ENCODE measurements at regions not wholly inside any gene's neighbourhood (a gene's known extent, or its start where the extent isn't known, plus 50 kb on each side); places are given as distances from the start of the nearest gene placed in this dataset.
A peak's percentile ranks its signal among the peaks of the same experiment; 100 is the strongest.

DNA sequence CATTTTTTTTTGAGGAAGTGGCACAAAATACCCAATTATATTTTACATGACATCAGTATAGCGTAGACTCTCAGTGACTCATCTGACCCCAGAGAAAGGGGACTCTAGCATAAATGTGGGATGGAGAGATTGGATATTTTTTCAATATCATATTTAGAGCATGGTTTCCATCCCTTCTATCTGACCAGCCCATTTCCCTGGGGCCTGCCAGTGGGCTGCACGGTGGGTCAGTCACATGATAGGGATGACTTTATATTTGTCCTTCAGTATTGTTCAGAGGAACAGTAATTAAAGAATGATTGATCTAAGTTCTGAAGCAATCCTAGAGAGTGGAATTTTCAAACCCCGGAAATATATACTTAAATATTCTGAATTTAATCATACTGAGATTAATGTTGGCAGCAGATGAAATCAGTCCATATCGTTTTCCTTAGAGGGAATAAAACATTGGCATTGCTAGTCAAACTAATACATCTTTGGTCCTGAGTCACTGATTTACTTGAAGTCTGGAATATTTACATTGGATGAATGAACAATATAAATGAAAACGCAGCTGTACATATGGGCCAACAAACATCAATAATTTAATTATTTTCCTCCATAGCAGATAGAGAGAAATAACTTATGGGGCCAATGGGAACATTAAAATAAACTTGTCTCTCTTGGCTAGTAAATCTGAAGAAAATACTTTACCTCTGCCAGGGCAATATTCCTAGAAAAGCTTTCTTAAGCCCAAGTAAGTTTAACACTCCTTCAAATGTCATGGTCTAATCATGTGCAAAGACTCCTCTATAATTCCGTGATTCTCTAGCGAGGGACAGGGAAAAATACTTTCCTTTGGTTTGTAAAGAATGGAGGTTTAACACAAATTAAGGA lies 563.6 kb upstream of the PKDCC start:
- no peaks in the 10 kb centered on the region for H3K9me3 ChIP-seq (ENCODE audit: control insufficient read depth in 1 of 2, low read length in 2 of 2)
- H3K27me3 ChIP-seq (ENCODE audit: control insufficient read depth in 1 of 2, insufficient read depth in 2 of 2, low read length in 2 of 2): no peaks in the 10 kb centered on the region
- no peak overlapping the region for H3K4me3 ChIP-seq (ENCODE audit: low read depth in 1 of 2, low read length in 2 of 2)
- H3K9ac ChIP-seq (ENCODE audit: low read depth in 1 of 2, low read length in 2 of 2): no peak overlapping the region
- H3K27ac ChIP-seq (ENCODE audit: low read depth, low read length): no peak overlapping the region
- no peaks in the 10 kb centered on the region for H3K36me3 ChIP-seq (ENCODE audit: control insufficient read depth in 1 of 2, insufficient read depth in 2 of 2, low read length in 2 of 2)
- no peaks in the 10 kb centered on the region for H3K4me1 ChIP-seq (ENCODE audit: control insufficient read depth in 1 of 2, insufficient read depth in 2 of 2, low read length in 2 of 2)

DNA sequence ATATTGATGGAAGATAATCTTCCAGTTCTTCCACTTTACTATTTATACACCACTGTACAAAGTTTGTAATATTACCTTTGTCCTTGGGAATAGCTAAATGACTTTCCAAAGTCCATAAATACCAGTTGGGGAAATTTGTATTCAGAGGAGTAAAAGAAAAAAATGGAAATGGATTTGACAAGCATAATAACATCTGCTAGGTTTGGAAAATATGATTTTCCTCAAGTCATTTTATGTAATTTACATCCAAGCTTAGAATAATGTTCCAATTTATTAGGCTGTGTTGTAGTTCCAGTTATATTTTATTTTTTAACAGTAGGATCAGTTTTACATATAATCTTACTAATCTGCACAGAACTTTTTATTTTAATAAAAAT lies 563.0 kb upstream of the PKDCC start:
- Histone ChIP-seq H3K4me3 (ENCODE audit: low read depth in 1 of 2, low read length in 2 of 2) (no peak overlapping the region), H3K9ac (ENCODE audit: low read depth in 1 of 2, low read length in 2 of 2) (no peak overlapping the region), H3K9me3 (ENCODE audit: control insufficient read depth in 1 of 2, low read length in 2 of 2) (no peaks in the 10 kb centered on the region), H3K27me3 (ENCODE audit: control insufficient read depth in 1 of 2, insufficient read depth in 2 of 2, low read length in 2 of 2) (no peaks in the 10 kb centered on the region), H3K36me3 (ENCODE audit: control insufficient read depth in 1 of 2, insufficient read depth in 2 of 2, low read length in 2 of 2) (no peaks in the 10 kb centered on the region), H3K4me1 (ENCODE audit: control insufficient read depth in 1 of 2, insufficient read depth in 2 of 2, low read length in 2 of 2) (no peaks in the 10 kb centered on the region), H3K27ac (ENCODE audit: low read depth, low read length) (no peak overlapping the region)

DNA sequence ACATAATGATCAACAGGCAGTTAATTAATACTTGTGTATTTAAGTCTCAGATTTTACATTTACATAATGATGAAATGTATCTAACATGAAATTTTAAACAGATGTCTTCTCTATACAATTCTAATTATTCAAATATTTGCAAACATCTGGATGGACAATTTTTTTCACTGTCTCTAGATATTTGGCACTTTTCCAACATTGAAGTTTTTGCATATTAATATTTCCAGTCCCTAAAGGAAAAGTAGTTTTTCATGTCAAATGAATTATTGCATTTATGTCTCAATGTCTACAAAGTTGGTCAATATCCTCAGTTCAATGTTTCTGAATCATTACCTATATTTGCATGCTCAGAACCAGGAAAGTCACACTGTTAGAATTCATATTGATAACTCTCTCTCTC lies 560.9 kb upstream of the PKDCC start:
- Histone ChIP-seq H3K27me3 (ENCODE audit: control insufficient read depth in 1 of 2, insufficient read depth in 2 of 2, low read length in 2 of 2) (no peaks in the 10 kb centered on the region), H3K4me3 (ENCODE audit: low read depth in 1 of 2, low read length in 2 of 2) (no peak overlapping the region), H3K27ac (ENCODE audit: low read depth, low read length) (no peak overlapping the region), H3K4me1 (ENCODE audit: control insufficient read depth in 1 of 2, insufficient read depth in 2 of 2, low read length in 2 of 2) (no peaks in the 10 kb centered on the region), H3K9me3 (ENCODE audit: control insufficient read depth in 1 of 2, low read length in 2 of 2) (peaks cover 0 to 4% of the 10 kb centered on the region in 2 donors), H3K9ac (ENCODE audit: low read depth in 1 of 2, low read length in 2 of 2) (no peak overlapping the region), H3K36me3 (ENCODE audit: control insufficient read depth in 1 of 2, insufficient read depth in 2 of 2, low read length in 2 of 2) (no peaks in the 10 kb centered on the region)

DNA sequence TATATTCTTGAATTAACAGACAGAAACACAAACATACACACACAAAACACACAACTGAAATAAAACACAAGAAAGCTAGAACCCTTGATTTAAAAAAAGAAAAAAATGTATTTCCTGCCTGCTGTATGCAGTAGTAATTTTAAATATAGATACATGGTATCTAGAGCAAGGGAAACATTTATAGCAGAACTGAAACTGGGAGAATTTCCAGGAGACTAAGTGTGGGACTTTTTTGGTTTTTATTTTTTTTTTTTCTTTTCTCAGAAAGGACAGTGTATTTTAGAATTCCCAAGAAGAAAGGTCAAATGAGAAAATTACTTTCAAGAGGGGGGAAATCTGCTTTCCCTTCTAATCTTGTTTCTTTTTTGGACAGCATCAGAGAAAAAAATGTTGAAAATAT lies 558.9 kb upstream of the PKDCC start:
- Histone ChIP-seq H3K4me1 (ENCODE audit: control insufficient read depth in 1 of 2, insufficient read depth in 2 of 2, low read length in 2 of 2) (no peaks in the 10 kb centered on the region), H3K9ac (ENCODE audit: low read depth in 1 of 2, low read length in 2 of 2) (no peak overlapping the region), H3K27ac (ENCODE audit: low read depth, low read length) (no peak overlapping the region), H3K27me3 (ENCODE audit: control insufficient read depth in 1 of 2, insufficient read depth in 2 of 2, low read length in 2 of 2) (no peaks in the 10 kb centered on the region), H3K9me3 (ENCODE audit: control insufficient read depth in 1 of 2, low read length in 2 of 2) (peaks cover 6 to 9% of the 10 kb centered on the region in 2 donors), H3K36me3 (ENCODE audit: control insufficient read depth in 1 of 2, insufficient read depth in 2 of 2, low read length in 2 of 2) (no peaks in the 10 kb centered on the region), H3K4me3 (ENCODE audit: low read depth in 1 of 2, low read length in 2 of 2) (no peak overlapping the region)

DNA sequence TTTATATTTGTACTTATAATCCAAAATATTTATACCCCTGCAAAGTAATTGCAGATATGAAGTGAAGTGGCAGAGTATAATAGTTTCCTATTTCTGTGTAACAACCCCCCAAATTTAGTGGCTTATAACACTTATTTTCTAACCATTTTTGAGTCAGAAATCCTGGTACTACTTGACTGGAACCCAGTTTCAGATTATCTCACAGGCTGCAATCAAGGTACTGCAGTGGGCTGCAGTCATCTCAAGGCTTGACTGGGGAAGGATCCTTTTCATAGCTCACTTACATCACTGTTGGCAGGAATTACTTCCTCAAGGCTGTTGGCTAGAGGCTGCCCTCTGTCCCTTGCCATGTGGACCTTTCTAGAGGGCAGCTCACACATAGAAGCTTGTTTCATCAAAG lies 558.2 kb upstream of the PKDCC start:
- Histone ChIP-seq H3K27ac (ENCODE audit: low read depth, low read length) (no peak overlapping the region), H3K4me1 (ENCODE audit: control insufficient read depth in 1 of 2, insufficient read depth in 2 of 2, low read length in 2 of 2) (no peaks in the 10 kb centered on the region), H3K9me3 (ENCODE audit: control insufficient read depth in 1 of 2, low read length in 2 of 2) (peaks cover 13 to 16% of the 10 kb centered on the region in 2 donors), H3K36me3 (ENCODE audit: control insufficient read depth in 1 of 2, insufficient read depth in 2 of 2, low read length in 2 of 2) (no peaks in the 10 kb centered on the region), H3K4me3 (ENCODE audit: low read depth in 1 of 2, low read length in 2 of 2) (no peak overlapping the region), H3K9ac (ENCODE audit: low read depth in 1 of 2, low read length in 2 of 2) (no peak overlapping the region), H3K27me3 (ENCODE audit: control insufficient read depth in 1 of 2, insufficient read depth in 2 of 2, low read length in 2 of 2) (no peaks in the 10 kb centered on the region)

DNA sequence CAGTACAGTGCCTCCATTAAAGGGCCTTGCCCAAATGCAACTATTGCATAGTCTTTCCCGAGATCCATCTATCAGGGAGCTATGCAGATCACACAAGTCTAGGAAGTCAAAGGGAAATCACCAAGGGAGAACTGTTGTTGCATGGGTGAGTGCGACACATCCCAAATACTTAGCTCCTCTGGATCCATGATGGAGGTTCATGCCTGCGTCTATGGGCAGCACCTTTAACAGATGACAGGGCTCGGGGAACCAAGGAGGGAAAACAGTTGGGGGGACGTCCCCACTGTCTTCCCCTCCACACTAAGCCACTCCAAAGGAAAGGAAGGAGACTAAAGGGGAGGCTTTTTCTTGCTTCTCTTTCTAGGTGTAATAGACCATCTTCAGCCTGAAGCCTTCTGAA lies 552.8 kb upstream of the PKDCC start:
- Histone ChIP-seq H3K36me3 (ENCODE audit: control insufficient read depth in 1 of 2, insufficient read depth in 2 of 2, low read length in 2 of 2) (no peaks in the 10 kb centered on the region), H3K9me3 (ENCODE audit: control insufficient read depth in 1 of 2, low read length in 2 of 2) (peaks cover 45 to 55% of the 10 kb centered on the region in 2 donors), H3K4me1 (ENCODE audit: control insufficient read depth in 1 of 2, insufficient read depth in 2 of 2, low read length in 2 of 2) (no peaks in the 10 kb centered on the region), H3K27me3 (ENCODE audit: control insufficient read depth in 1 of 2, insufficient read depth in 2 of 2, low read length in 2 of 2) (no peaks in the 10 kb centered on the region), H3K9ac (ENCODE audit: low read depth in 1 of 2, low read length in 2 of 2) (no peak overlapping the region), H3K27ac (ENCODE audit: low read depth, low read length) (no peak overlapping the region), H3K4me3 (ENCODE audit: low read depth in 1 of 2, low read length in 2 of 2) (peak overlapping the region; percentile 11 to 21)

DNA sequence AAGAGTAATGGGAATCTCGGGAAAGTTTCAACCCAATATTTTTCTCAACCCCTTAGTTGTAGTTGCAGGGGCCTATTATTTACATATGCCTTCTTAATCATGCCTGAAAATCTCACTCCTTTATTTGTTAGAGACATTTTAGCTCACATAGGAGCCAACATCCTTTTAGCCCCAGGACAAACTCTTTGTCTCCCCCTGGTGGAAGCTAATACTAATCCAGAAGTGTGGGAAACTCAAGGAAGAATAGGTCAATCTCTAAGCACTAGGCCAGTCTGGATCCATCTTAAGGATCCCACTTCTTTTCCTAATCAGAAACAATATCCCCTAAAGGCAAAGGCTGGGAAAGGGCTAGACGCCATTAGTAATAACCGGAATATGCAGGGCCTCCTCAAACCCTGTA lies 550.9 kb upstream of the PKDCC start:
- Histone ChIP-seq H3K9me3 (ENCODE audit: control insufficient read depth in 1 of 2, low read length in 2 of 2) (peaks cover 53 to 61% of the 10 kb centered on the region in 2 donors), H3K36me3 (ENCODE audit: control insufficient read depth in 1 of 2, insufficient read depth in 2 of 2, low read length in 2 of 2) (no peaks in the 10 kb centered on the region), H3K4me3 (ENCODE audit: low read depth in 1 of 2, low read length in 2 of 2) (no peak overlapping the region)

DNA sequence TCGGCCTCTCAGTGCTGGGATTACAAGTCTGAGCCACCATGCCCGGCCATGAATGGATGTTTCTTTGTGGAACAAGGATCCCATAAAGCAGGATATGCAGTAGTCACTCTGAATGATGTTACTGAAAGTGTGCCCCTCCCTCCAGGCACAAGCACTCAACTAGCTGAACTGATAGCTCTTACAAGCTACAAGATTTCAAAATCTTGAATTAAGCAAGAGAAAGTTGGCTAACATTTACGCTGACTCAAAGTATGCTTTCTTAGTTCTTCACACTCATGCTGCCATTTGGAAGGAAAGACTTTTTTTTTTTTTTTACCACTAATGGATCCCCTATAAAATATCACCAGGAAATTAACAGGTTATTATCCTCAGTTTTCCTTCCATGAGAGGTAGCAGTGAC lies 549.0 kb upstream of the PKDCC start:
- H3K4me1 ChIP-seq (ENCODE audit: control insufficient read depth in 1 of 2, insufficient read depth in 2 of 2, low read length in 2 of 2): no peaks in the 10 kb centered on the region
- H3K27me3 ChIP-seq (ENCODE audit: control insufficient read depth in 1 of 2, insufficient read depth in 2 of 2, low read length in 2 of 2): no peaks in the 10 kb centered on the region
- no peak overlapping the region for H3K9ac ChIP-seq (ENCODE audit: low read depth in 1 of 2, low read length in 2 of 2)
- no peak overlapping the region for H3K4me3 ChIP-seq (ENCODE audit: low read depth in 1 of 2, low read length in 2 of 2)
- H3K27ac ChIP-seq (ENCODE audit: low read depth, low read length): no peak overlapping the region
- no peaks in the 10 kb centered on the region for H3K36me3 ChIP-seq (ENCODE audit: control insufficient read depth in 1 of 2, insufficient read depth in 2 of 2, low read length in 2 of 2)
- H3K9me3 ChIP-seq (ENCODE audit: control insufficient read depth in 1 of 2, low read length in 2 of 2): peaks cover 48 to 56% of the 10 kb centered on the region in 2 donors

More for the DNA sequence above, 550.9 kb upstream of the PKDCC start:
- Histone ChIP-seq H3K9ac (ENCODE audit: low read depth in 1 of 2, low read length in 2 of 2) (no peak overlapping the region), H3K27me3 (ENCODE audit: control insufficient read depth in 1 of 2, insufficient read depth in 2 of 2, low read length in 2 of 2) (no peaks in the 10 kb centered on the region), H3K27ac (ENCODE audit: low read depth, low read length) (no peak overlapping the region), H3K4me1 (ENCODE audit: control insufficient read depth in 1 of 2, insufficient read depth in 2 of 2, low read length in 2 of 2) (no peaks in the 10 kb centered on the region)

DNA sequence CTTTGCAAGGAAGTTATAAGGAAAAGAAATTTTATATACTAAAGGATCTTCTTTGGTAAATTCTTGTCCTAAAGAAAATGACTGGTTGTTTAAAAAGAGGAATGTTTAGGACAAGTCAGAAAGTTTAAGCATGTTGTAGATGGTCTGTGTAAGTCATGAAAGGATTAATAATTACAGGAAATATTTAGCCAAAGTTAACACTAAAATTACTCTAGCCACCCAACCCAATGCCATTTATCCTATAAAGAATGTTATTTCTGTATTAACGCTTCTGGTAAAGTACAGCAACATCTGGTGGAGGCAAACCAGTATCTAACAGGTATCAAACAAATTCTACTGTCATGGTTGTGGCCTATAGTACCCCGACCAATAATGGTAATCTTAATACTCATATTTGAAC lies 546.9 kb upstream of the PKDCC start:
- H3K4me3 ChIP-seq (ENCODE audit: low read depth in 1 of 2, low read length in 2 of 2): no peak overlapping the region
- H3K27ac ChIP-seq (ENCODE audit: low read depth, low read length): no peak overlapping the region
- no peaks in the 10 kb centered on the region for H3K36me3 ChIP-seq (ENCODE audit: control insufficient read depth in 1 of 2, insufficient read depth in 2 of 2, low read length in 2 of 2)
- peaks cover 27 to 36% of the 10 kb centered on the region in 2 donors for H3K9me3 ChIP-seq (ENCODE audit: control insufficient read depth in 1 of 2, low read length in 2 of 2)
- H3K4me1 ChIP-seq (ENCODE audit: control insufficient read depth in 1 of 2, insufficient read depth in 2 of 2, low read length in 2 of 2): no peaks in the 10 kb centered on the region
- no peaks in the 10 kb centered on the region for H3K27me3 ChIP-seq (ENCODE audit: control insufficient read depth in 1 of 2, insufficient read depth in 2 of 2, low read length in 2 of 2)
- no peak overlapping the region for H3K9ac ChIP-seq (ENCODE audit: low read depth in 1 of 2, low read length in 2 of 2)

DNA sequence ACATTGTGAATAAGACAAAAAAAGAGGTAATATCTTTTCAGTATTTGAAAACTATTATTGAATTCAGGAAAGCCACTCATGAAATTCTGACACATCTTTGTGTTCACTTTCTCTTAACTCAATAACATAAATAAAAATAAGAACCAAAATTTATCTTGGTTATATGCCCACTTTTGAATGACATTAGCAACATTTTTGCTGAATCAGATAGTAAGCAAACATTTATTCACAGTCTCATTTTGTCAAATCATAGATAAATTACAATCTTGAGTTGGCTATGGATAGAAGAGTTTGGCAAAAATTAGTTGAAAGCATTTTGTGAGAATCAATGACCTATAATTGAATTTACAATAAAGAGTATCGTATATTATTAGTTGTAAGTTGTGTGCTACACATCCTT lies 545.1 kb upstream of the PKDCC start:
- H3K27me3 ChIP-seq (ENCODE audit: control insufficient read depth in 1 of 2, insufficient read depth in 2 of 2, low read length in 2 of 2): no peaks in the 10 kb centered on the region
- no peaks in the 10 kb centered on the region for H3K36me3 ChIP-seq (ENCODE audit: control insufficient read depth in 1 of 2, insufficient read depth in 2 of 2, low read length in 2 of 2)
- no peak overlapping the region for H3K4me3 ChIP-seq (ENCODE audit: low read depth in 1 of 2, low read length in 2 of 2)

More for the DNA sequence above, 545.1 kb upstream of the PKDCC start:
- Histone ChIP-seq H3K4me1 (ENCODE audit: control insufficient read depth in 1 of 2, insufficient read depth in 2 of 2, low read length in 2 of 2) (no peaks in the 10 kb centered on the region), H3K9me3 (ENCODE audit: control insufficient read depth in 1 of 2, low read length in 2 of 2) (peaks cover 10 to 18% of the 10 kb centered on the region in 2 donors), H3K27ac (ENCODE audit: low read depth, low read length) (no peak overlapping the region), H3K9ac (ENCODE audit: low read depth in 1 of 2, low read length in 2 of 2) (no peak overlapping the region)
